OCI-LY7 (cell line): ENCODE measurements at regions not wholly inside any gene's neighbourhood (a gene's known extent, or its start where the extent isn't known, plus 50 kb on each side); places are given as distances from the start of the nearest gene placed in this dataset.

Source experiments
- BruUV-seq: library from RNA; stranded (reverse); fragments of 400-500 nt; replicated peaks from 2 replicates; lab custom pipeline; 2021; lab: Mats Ljungman, UMichigan
- CTCF ChIA-PET: fragments of 300-600 bp; sonication (Branson Sonifier 250); formaldehyde crosslinking; loops from one replicate; lab custom pipeline; 2022; ENCODE audit warnings: antibody characterized with exemption; ENCODE audit not compliant: unreplicated experiment; lab: Charles Lee
- POLR2A ChIA-PET: fragments of 300-600 bp; sonication (Branson Sonifier 250); formaldehyde crosslinking; loops from one replicate; lab custom pipeline; 2022; ENCODE audit warnings: antibody characterized with exemption; lab: Charles Lee
- DNase-seq: peaks from one replicate; pipeline ENCODE4 v3.0.0-alpha.2; 2015; ENCODE audit warnings: low spot score
- H2AFZ ChIP-seq: fragments of 200-600 bp; sonication (generic), shearing (Covaris generic); 2 replicates; pipeline ENCODE4 v1.6.1; 2014; ENCODE audit warnings: mild to moderate bottlenecking, antibody characterized with exemption, low read length, moderate library complexity
- H3K27ac ChIP-seq: fragments of 200-600 bp; sonication (generic); 2 replicates; pipeline ENCODE4 v1.5.1; 2014; ENCODE audit warnings: mixed run types, low read depth, mild to moderate bottlenecking, moderate library complexity, low read length, inconsistent platforms; ENCODE audit not compliant: poor library complexity, severe bottlenecking
- H3K36me3 ChIP-seq: fragments of 200-600 bp; sonication (generic); 2 replicates; pipeline ENCODE4 v1.6.1; 2014; ENCODE audit warnings: mild to moderate bottlenecking, antibody characterized with exemption, low read length, moderate library complexity, mixed read lengths; ENCODE audit not compliant: insufficient read depth
- H3K4me1 ChIP-seq: fragments of 200-600 bp; sonication (generic); 2 replicates; pipeline ENCODE4 v1.5.1; 2014; ENCODE audit warnings: mild to moderate bottlenecking, low read length; ENCODE audit not compliant: insufficient read depth, poor library complexity, severe bottlenecking
- H3K4me2 ChIP-seq: fragments of 200-600 bp; sonication (generic); 2 replicates; pipeline ENCODE4 v1.6.1; 2014; ENCODE audit warnings: mild to moderate bottlenecking, low read length
- H3K4me3 ChIP-seq: fragments of 200-600 bp; sonication (generic); 2 replicates; pipeline ENCODE4 v1.5.1; 2014; ENCODE audit warnings: mild to moderate bottlenecking, low read depth, low read length; ENCODE audit not compliant: poor library complexity, severe bottlenecking
- H3K79me2 ChIP-seq: fragments of 200-600 bp; sonication (generic); 2 replicates; pipeline ENCODE4 v1.6.1; 2016; ENCODE audit warnings: low read depth, mild to moderate bottlenecking, low read length, moderate library complexity, mixed read lengths; ENCODE audit not compliant: insufficient read depth
- H3K9me2 ChIP-seq: fragments of 200-600 bp; sonication (generic); 2 replicates; pipeline ENCODE4 v1.6.1; 2016; ENCODE audit warnings: mild to moderate bottlenecking, low read length, mixed read lengths; ENCODE audit not compliant: insufficient read depth
- H3K9me3 ChIP-seq: fragments of 200-600 bp; sonication (generic); 2 replicates; pipeline ENCODE4 v1.6.1; 2014; ENCODE audit warnings: mild to moderate bottlenecking, mixed run types, low read length, mixed read lengths
- H4K20me1 ChIP-seq: fragments of 200-600 bp; sonication (generic); 2 replicates; pipeline ENCODE4 v1.6.1; 2014; ENCODE audit warnings: mild to moderate bottlenecking, antibody characterized with exemption, low read length, moderate library complexity, mixed read lengths; ENCODE audit not compliant: insufficient read depth
- CTCF ChIP-seq: fragments of 200-600 bp; sonication (generic); conservative IDR thresholded peaks from 2 replicates; pipeline ENCODE4 v1.5.1; 2014; ENCODE audit warnings: mild to moderate bottlenecking, antibody characterized with exemption, low read length, moderate library complexity, mixed read lengths
- EZH2phosphoT487 ChIP-seq: fragments of 200-600 bp; sonication (generic); IDR thresholded peaks from 2 replicates; pipeline ENCODE4 v1.6.1; 2018; ENCODE audit warnings: low read depth, borderline replicate concordance, mild to moderate bottlenecking, mixed run types, antibody characterized with exemption, low read length, moderate library complexity, mixed read lengths
- intact Hi-C: fragments of 100-400 bp; cut with micrococcal nuclease; formaldehyde crosslinking; loops from one replicate; pipeline ENCODE4 v1.10.0; 2022; ENCODE audit not compliant: unreplicated experiment

- TF ChIP-seq EZH2phosphoT487 (no peak), CTCF (no peak)
- H4K20me1 ChIP-seq: no peaks in the 10 kb centered on the region
- POLR2A ChIA-PET: interaction anchor here (0.7 to 1.5 kb wide), 3 partner anchors 7 to 565 kb away, joined by 3 to 6 read pairs (median 3); no protein-coding TSS in a partner anchor
- no peak overlapping the region for H3K4me3 ChIP-seq
- H3K9me3 ChIP-seq: peaks cover 18% of the 10 kb centered on the region; the same call in 1 of the 2 replicates
- H3K79me2 ChIP-seq: no peaks in the 10 kb centered on the region
- no peaks in the 10 kb centered on the region; the same call in 1 of the 2 replicates for H3K36me3 ChIP-seq
- no peaks in the 10 kb centered on the region for H3K9me2 ChIP-seq
- no peaks in the 10 kb centered on the region for H3K4me1 ChIP-seq
- H2AFZ ChIP-seq: no peak overlapping the region
- no peak overlapping the region for H3K4me2 ChIP-seq
- no peak overlapping the region for H3K27ac ChIP-seq
- DNase-seq: no peak
- BruUV-seq: no TSS peak
- CTCF ChIA-PET: no interaction called here
- intact Hi-C loops: no loop called here
Observed at GRCh38 chr10:28137907-28138880, 139.3 kb upstream of the ODAD2 start.

- Histone ChIP-seq H3K27ac (no peak overlapping the region), H3K79me2 (no peaks in the 10 kb centered on the region), H3K4me3 (no peak overlapping the region), H4K20me1 (no peaks in the 10 kb centered on the region), H3K9me2 (no peaks in the 10 kb centered on the region), H3K4me2 (no peak overlapping the region), H3K4me1 (no peaks in the 10 kb centered on the region), H2AFZ (no peak overlapping the region), H3K9me3 (peaks cover 18% of the 10 kb centered on the region; the same call in 1 of the 2 replicates), H3K36me3 (no peaks in the 10 kb centered on the region; the same call in 1 of the 2 replicates)
- ChIA-PET POLR2A (interaction anchor here (1.5 kb wide), 1 partner anchor 13 kb away, joined by 4 read pairs; no protein-coding TSS in a partner anchor), CTCF (no interaction called here)
- DNase-seq: no peak
- no TSS peak for BruUV-seq
- TF ChIP-seq CTCF (no peak), EZH2phosphoT487 (no peak)
- intact Hi-C loops: no loop called here
Observed at GRCh38 chr10:28135258-28135657, 136.4 kb upstream of the ODAD2 start.
